ENCODE measurements at regions not wholly inside any gene's neighbourhood (a gene's known extent, or its start where the extent isn't known, plus 50 kb on each side); places are given as distances from the start of the nearest gene placed in this dataset.

GRCh38 chr1:57729181-57729580 is 305.3 kb upstream of the DAB1 start:
- no peak for DNase-seq (ENCODE audit: low spot score)
- intact Hi-C loops (cut with DNase I): no loop called here

GRCh38 chr1:57727121-57727520 is 303.3 kb upstream of the DAB1 start:
- DNase-seq (ENCODE audit: low spot score): no peak
- intact Hi-C loops (cut with DNase I): no loop called here

GRCh38 chr1:57725318-57725717 is 301.5 kb upstream of the DAB1 start:
- DNase-seq (ENCODE audit: low spot score): no peak
- intact Hi-C loops (cut with DNase I): no loop called here

GRCh38 chr1:57724535-57724934 is 300.7 kb upstream of the DAB1 start:
- intact Hi-C loops (cut with DNase I): no loop called here
- DNase-seq (ENCODE audit: low spot score): no peak

- intact Hi-C loops (cut with DNase I): no loop called here
- no peak for DNase-seq (ENCODE audit: low spot score)
These were observed 298.6 kb upstream of the DAB1 start for GRCh38 chr1:57722285-57722978.

GRCh38 chr1:57721001-57721400 is 297.1 kb upstream of the DAB1 start:
- intact Hi-C loops (cut with DNase I): no loop called here
- DNase-seq (ENCODE audit: low spot score): no peak

- intact Hi-C loops (cut with DNase I): no loop called here
These were observed 295.4 kb upstream of the DAB1 start for GRCh38 chr1:57719274-57719673.

GRCh38 chr1:57713501-57713900 is 289.6 kb upstream of the DAB1 start:
- DNase-seq (ENCODE audit: low spot score): no peak
- intact Hi-C loops (cut with DNase I): no loop called here

More at GRCh38 chr1:57719274-57719673, 295.4 kb upstream of the DAB1 start:
- DNase-seq (ENCODE audit: low spot score): no peak

- DNase-seq (ENCODE audit: low spot score): no peak
- intact Hi-C loops (cut with DNase I): no loop called here
These were observed 289.0 kb upstream of the DAB1 start for GRCh38 chr1:57712846-57713245.

GRCh38 chr1:57711326-57711725 is 287.5 kb upstream of the DAB1 start:
- no peak for DNase-seq (ENCODE audit: low spot score)
- intact Hi-C loops (cut with DNase I): no loop called here

GRCh38 chr1:57707631-57708030 is 283.8 kb upstream of the DAB1 start:
- DNase-seq (ENCODE audit: low spot score): no peak
- intact Hi-C loops (cut with DNase I): no loop called here

- intact Hi-C loops (cut with DNase I): no loop called here
- DNase-seq (ENCODE audit: low spot score): no peak
These were observed 281.0 kb upstream of the DAB1 start for GRCh38 chr1:57704811-57705210.

- intact Hi-C loops (cut with DNase I): no loop called here
- DNase-seq (ENCODE audit: low spot score): no peak
These were observed 280.4 kb upstream of the DAB1 start for GRCh38 chr1:57704231-57704630.

GRCh38 chr1:57696904-57697303 is 273.0 kb upstream of the DAB1 start:
- intact Hi-C loops (cut with DNase I): no loop called here
- no peak for DNase-seq (ENCODE audit: low spot score)

- no peak for DNase-seq (ENCODE audit: low spot score)
- intact Hi-C loops (cut with DNase I): no loop called here
These were observed 272.2 kb upstream of the DAB1 start for GRCh38 chr1:57696043-57696442.

GRCh38 chr1:57686306-57686705 is 262.4 kb upstream of the DAB1 start:
- intact Hi-C loops (cut with DNase I): no loop called here

GRCh38 chr1:57683037-57683942 is 259.4 kb upstream of the DAB1 start:
- no peak for DNase-seq (ENCODE audit: low spot score)
- intact Hi-C loops (cut with DNase I): no loop called here

More at GRCh38 chr1:57686306-57686705, 262.4 kb upstream of the DAB1 start:
- no peak for DNase-seq (ENCODE audit: low spot score)

GRCh38 chr1:57678138-57678537 is 254.3 kb upstream of the DAB1 start:
- intact Hi-C loops (cut with DNase I): no loop called here
- DNase-seq (ENCODE audit: low spot score): no peak

- intact Hi-C loops (cut with DNase I): no loop called here
These were observed 251.9 kb upstream of the DAB1 start for GRCh38 chr1:57675776-57676175.

GRCh38 chr1:57674801-57675200 is 250.9 kb upstream of the DAB1 start:
- intact Hi-C loops (cut with DNase I): no loop called here
- no peak for DNase-seq (ENCODE audit: low spot score)

More at GRCh38 chr1:57675776-57676175, 251.9 kb upstream of the DAB1 start:
- no peak for DNase-seq (ENCODE audit: low spot score)

Measured in cardiac septum (tissue), 1 donor.